ENCODE measurements at regions not wholly inside any gene's neighbourhood (a gene's known extent, or its start where the extent isn't known, plus 50 kb on each side); places are given as distances from the start of the nearest gene placed in this dataset.
"Not testable (repeated sequence)": the region's sequence is repeated elsewhere in the genome, so short reads cannot be mapped to it uniquely, and the experiment has no call there.

DNA sequence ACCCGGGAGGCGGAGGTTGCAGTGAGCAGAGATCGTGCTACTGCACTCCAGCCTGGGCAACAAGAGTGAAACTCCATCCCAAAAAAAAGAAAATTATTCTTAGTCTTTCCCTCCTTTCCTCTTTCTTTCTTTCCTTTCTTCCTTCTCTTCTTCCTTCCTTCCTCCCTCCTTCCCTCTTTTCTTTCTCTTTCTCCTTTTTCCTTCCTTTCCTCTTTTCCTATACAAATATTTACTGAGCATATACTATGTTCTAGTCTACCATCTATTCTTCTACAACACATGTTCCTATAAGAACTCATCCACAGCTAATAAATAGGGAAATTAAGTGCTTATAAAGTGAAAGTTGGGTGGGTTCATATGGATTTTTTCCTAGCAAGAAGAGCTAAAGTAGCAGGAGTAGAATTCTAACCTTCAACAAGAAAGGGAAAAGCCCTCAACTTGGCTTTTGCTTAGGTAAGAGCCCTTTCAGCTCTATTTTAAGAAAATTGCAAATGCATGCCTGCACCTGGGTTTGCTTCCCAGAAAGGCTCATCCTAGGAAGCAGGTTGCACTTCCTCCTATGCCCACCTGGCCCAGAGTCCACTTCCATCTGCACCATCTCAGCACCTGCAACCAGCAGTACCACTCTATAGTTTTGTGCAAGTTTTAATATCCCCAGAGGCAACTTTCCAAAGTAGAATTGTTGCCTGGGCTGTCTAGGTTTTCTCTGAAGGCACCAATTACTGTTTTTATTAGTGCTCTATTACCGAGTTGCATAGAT lies 122.0 kb upstream of the CCND2 start:
- Histone ChIP-seq H3K27me3 (ENCODE audit: control insufficient read depth, insufficient read depth, low read length) (no peaks in the 10 kb centered on the region), H3K9me3 (ENCODE audit: control insufficient read depth, low read length) (no peaks in the 10 kb centered on the region), H3K27ac (no peak overlapping the region), H3K79me2 (no peaks in the 10 kb centered on the region), H2AFZ (no peak overlapping the region), H3K4me1 (no peaks in the 10 kb centered on the region), H3K36me3 (ENCODE audit: control insufficient read depth, insufficient read depth, low read length) (no peaks in the 10 kb centered on the region), H3K9ac (no peak overlapping the region), H3K4me2 (ENCODE audit: low read length) (no peak overlapping the region), H3K4me3 (ENCODE audit: low read depth, low read length) (no peak overlapping the region)
- TF ChIP-seq, protein P1, sequence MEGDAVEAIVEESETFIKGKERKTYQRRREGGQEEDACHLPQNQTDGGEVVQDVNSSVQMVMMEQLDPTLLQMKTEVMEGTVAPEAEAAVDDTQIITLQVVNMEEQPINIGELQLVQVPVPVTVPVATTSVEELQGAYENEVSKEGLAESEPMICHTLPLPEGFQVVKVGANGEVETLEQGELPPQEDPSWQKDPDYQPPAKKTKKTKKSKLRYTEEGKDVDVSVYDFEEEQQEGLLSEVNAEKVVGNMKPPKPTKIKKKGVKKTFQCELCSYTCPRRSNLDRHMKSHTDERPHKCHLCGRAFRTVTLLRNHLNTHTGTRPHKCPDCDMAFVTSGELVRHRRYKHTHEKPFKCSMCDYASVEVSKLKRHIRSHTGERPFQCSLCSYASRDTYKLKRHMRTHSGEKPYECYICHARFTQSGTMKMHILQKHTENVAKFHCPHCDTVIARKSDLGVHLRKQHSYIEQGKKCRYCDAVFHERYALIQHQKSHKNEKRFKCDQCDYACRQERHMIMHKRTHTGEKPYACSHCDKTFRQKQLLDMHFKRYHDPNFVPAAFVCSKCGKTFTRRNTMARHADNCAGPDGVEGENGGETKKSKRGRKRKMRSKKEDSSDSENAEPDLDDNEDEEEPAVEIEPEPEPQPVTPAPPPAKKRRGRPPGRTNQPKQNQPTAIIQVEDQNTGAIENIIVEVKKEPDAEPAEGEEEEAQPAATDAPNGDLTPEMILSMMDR (IDR thresholded peaks at IDR 0.05): no peak

DNA sequence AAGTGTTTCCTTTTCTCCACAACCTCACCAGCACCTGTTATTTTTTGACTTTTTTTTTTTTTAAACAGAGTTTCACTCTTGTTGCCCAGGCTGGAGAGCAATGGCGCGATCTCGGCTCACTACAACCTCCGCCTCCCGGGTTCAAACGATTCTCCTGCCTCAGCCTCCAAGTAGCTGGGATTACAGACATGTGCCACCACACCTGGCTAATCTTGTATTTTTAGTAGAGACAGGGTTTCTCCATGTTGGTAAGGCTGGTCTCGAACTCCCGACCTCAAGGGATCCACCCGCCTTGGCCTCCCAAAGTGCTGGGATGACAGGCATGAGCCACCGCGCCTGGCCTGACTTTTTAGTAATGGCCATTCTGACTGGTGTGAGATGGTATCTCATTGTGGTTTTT lies 123.2 kb upstream of the CCND2 start:
- H3K36me3 ChIP-seq (ENCODE audit: control insufficient read depth, insufficient read depth, low read length); H3K27me3 ChIP-seq (ENCODE audit: control insufficient read depth, insufficient read depth, low read length); H2AFZ ChIP-seq; H3K4me3 ChIP-seq (ENCODE audit: low read depth, low read length); H3K79me2 ChIP-seq; H3K4me1 ChIP-seq; H3K4me2 ChIP-seq (ENCODE audit: low read length); H3K27ac ChIP-seq; H3K9me3 ChIP-seq (ENCODE audit: control insufficient read depth, low read length); H3K9ac ChIP-seq: not testable (repeated sequence)

DNA sequence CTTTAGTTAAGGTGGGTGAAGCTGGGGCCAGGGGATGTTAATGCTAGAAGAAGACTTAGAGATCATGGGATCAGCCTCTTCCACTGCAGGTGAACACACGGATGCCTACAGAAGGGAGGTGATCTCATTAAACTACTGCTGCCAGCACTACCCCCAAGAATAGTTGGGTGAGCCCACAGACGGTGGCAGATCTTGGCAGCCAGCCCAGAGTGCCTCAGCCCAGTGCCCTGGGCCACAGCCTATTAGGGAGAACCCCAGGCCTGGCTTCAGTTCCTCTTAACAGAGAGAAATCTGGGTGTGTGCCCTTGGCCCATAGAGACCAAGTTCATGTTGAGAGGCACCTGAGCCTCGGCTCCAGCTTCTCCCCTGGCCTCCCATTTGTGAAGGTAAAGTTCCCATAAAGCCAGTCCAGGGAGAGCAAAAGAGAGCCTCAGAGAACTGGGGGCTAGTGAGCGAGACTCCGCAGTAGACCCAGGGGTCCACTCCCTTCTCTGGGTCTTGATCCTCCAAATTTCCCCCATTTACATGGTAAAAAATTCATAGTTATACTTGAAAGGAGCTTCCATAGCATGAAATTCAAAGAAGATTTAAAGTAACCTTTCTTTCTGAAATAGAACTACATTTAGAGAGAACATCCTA lies 125.0 kb upstream of the CCND2 start:
- Histone ChIP-seq H3K79me2 (no peaks in the 10 kb centered on the region), H3K9ac (no peak overlapping the region), H3K27me3 (ENCODE audit: control insufficient read depth, insufficient read depth, low read length) (no peaks in the 10 kb centered on the region), H3K36me3 (ENCODE audit: control insufficient read depth, insufficient read depth, low read length) (no peaks in the 10 kb centered on the region), H3K9me3 (ENCODE audit: control insufficient read depth, low read length) (no peaks in the 10 kb centered on the region), H3K4me2 (ENCODE audit: low read length) (no peak overlapping the region), H2AFZ (no peak overlapping the region), H3K4me3 (ENCODE audit: low read depth, low read length) (no peak overlapping the region), H3K4me1 (no peaks in the 10 kb centered on the region), H3K27ac (no peak overlapping the region)
- TF ChIP-seq, protein P1 (IDR thresholded peaks at IDR 0.05): no peak

DNA sequence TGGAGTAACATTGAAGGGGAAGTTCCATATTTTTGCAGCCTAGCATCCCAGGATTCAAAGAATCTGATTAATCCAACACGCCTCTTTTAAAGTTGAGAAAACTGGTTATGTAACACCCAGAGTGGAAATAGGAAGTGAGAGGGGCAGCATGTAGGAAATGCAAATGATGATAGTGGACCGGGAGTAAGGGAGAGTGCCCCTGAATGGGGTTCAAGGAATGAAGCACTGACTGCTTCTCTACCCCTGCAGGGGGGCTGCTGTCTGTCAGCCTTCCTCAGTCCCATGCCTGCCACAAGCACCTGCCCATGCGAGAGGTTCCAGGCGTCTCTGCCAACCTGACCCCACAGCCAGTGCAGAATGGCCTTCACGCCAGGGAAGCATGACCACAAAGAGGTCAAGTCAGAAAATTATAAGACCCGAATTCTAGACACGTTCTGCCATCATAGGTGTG lies 126.5 kb upstream of the CCND2 start:
- H3K79me2 ChIP-seq: no peaks in the 10 kb centered on the region
- H3K9ac ChIP-seq: no peak overlapping the region
- no peak overlapping the region for H3K4me2 ChIP-seq (ENCODE audit: low read length)
- TF ChIP-seq, protein P1 (IDR thresholded peaks at IDR 0.05): no peak
- H3K36me3 ChIP-seq (ENCODE audit: control insufficient read depth, insufficient read depth, low read length): no peaks in the 10 kb centered on the region
- H3K9me3 ChIP-seq (ENCODE audit: control insufficient read depth, low read length): no peaks in the 10 kb centered on the region
- no peaks in the 10 kb centered on the region for H3K4me1 ChIP-seq
- H3K27me3 ChIP-seq (ENCODE audit: control insufficient read depth, insufficient read depth, low read length): no peaks in the 10 kb centered on the region
- H3K4me3 ChIP-seq (ENCODE audit: low read depth, low read length): no peak overlapping the region
- no peak overlapping the region for H3K27ac ChIP-seq
- no peak overlapping the region for H2AFZ ChIP-seq

DNA sequence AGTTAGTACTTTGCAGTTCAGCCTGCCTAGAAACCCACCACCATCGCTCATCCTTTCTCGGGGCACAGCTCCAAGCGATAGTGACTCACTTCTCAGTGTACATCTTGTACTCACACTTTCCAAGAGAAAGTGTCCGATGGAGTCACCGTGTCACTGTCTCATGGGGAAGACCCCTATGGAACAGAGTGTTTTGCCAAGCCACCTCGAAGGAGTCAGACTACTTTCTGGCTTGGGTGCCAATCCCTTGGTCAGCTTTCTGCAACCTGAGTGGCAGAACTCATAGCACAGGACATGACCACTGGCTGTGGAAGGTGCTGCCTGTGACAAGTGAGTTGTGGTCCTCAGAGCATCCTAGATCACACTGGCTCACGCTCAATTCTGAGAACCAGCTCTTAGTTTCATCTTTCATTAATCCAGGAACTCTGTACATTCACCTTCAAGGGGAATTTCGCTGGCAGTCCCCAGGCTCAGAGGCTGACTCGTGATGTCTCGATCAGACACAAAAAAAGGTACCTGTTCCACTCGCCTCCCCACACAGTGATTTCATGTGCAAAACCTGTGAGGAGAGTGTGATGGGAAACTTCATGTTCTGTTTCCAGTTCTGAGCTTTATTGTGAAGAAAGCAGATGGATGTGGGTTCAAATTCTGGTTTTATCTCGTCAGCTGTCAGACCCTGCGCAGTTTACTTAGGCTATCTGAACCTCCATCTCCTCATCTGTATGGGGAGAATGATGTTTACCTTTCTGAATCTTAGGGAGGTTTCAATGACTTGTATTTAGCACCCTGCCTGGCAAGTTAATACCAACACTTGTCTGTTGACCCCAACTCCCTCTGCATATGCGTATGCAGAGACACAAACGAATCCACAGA lies 127.3 kb upstream of the CCND2 start:
- TF ChIP-seq, protein P1 (IDR thresholded peaks at IDR 0.05): no peak
- Histone ChIP-seq H3K4me1 (no peaks in the 10 kb centered on the region), H3K4me3 (ENCODE audit: low read depth, low read length) (no peak overlapping the region), H3K79me2 (no peaks in the 10 kb centered on the region), H3K27me3 (ENCODE audit: control insufficient read depth, insufficient read depth, low read length) (no peaks in the 10 kb centered on the region), H2AFZ (no peak overlapping the region), H3K9ac (no peak overlapping the region), H3K4me2 (ENCODE audit: low read length) (no peak overlapping the region), H3K36me3 (ENCODE audit: control insufficient read depth, insufficient read depth, low read length) (no peaks in the 10 kb centered on the region), H3K9me3 (ENCODE audit: control insufficient read depth, low read length) (no peaks in the 10 kb centered on the region), H3K27ac (no peak overlapping the region)

Measured in parathyroid adenoma (tissue), 2 donors.